Effector memory CD4-positive, alpha-beta T cell (primary cell): ENCODE measurements at regions not wholly inside any gene's neighbourhood (a gene's known extent, or its start where the extent isn't known, plus 50 kb on each side); places are given as distances from the start of the nearest gene placed in this dataset.

Experiments used
- DNase-seq, 3 donors: peaks; one replicate each; pipeline ENCODE4 v3.0.0-alpha.2; 2020
- H3K27ac ChIP-seq: 2 replicates; pipeline ENCODE4 v1.7.0; 2013; ENCODE audit warnings: mild to moderate bottlenecking, low read length, moderate library complexity; ENCODE audit not compliant: insufficient read depth, poor library complexity, severe bottlenecking
- H3K27me3 ChIP-seq: replicated peaks from 2 replicates; pipeline ENCODE4 v1.7.0; 2013; ENCODE audit warnings: mild to moderate bottlenecking, low read length; ENCODE audit not compliant: insufficient read depth, control insufficient read depth, poor library complexity, severe bottlenecking
- H3K36me3 ChIP-seq: 2 replicates; pipeline ENCODE4 v1.7.0; 2013; ENCODE audit warnings: mild to moderate bottlenecking, low read length, moderate library complexity; ENCODE audit not compliant: control insufficient read depth, insufficient read depth
- H3K4me1 ChIP-seq: 2 replicates; pipeline ENCODE4 v1.7.0; 2013; ENCODE audit warnings: low read length, mild to moderate bottlenecking; ENCODE audit not compliant: control insufficient read depth, insufficient read depth, poor library complexity, severe bottlenecking
- H3K4me3 ChIP-seq: 2 replicates; pipeline ENCODE4 v1.7.0; 2013; ENCODE audit warnings: low read length, low read depth, mild to moderate bottlenecking; ENCODE audit not compliant: insufficient read depth, poor library complexity, severe bottlenecking
- H3K9me3 ChIP-seq: 2 replicates; pipeline ENCODE4 v1.7.0; 2013; ENCODE audit warnings: mild to moderate bottlenecking, low read length, moderate library complexity; ENCODE audit not compliant: control insufficient read depth

GRCh38 chr1:83692524-83693381, 306.2 kb downstream of the TTLL7 start:
- H3K4me1 ChIP-seq = no peaks in the 10 kb centered on the region
- H3K27me3 ChIP-seq = no peaks in the 10 kb centered on the region
- no peaks in the 10 kb centered on the region for H3K36me3 ChIP-seq
- H3K4me3 ChIP-seq = peak overlapping the region; percentile 31
- H3K9me3 ChIP-seq = no peaks in the 10 kb centered on the region
- no peak overlapping the region for H3K27ac ChIP-seq
- DNase-seq = no peak

GRCh38 chr1:83691953-83692500, 306.9 kb downstream of the TTLL7 start:
- H3K4me3 ChIP-seq = no peak overlapping the region
- H3K9me3 ChIP-seq = no peaks in the 10 kb centered on the region
- H3K27me3 ChIP-seq = no peaks in the 10 kb centered on the region
- no peaks in the 10 kb centered on the region for H3K4me1 ChIP-seq
- no peak for DNase-seq
- no peaks in the 10 kb centered on the region for H3K36me3 ChIP-seq
- no peak overlapping the region for H3K27ac ChIP-seq

GRCh38 chr1:83689921-83690868, 308.7 kb downstream of the TTLL7 start:
- no peaks in the 10 kb centered on the region for H3K4me1 ChIP-seq
- no peak overlapping the region for H3K27ac ChIP-seq
- H3K27me3 ChIP-seq = no peaks in the 10 kb centered on the region
- H3K36me3 ChIP-seq = no peaks in the 10 kb centered on the region
- H3K9me3 ChIP-seq = no peaks in the 10 kb centered on the region
- no peak overlapping the region for H3K4me3 ChIP-seq
- no peak for DNase-seq

GRCh38 chr1:83682132-83682531, 316.8 kb downstream of the TTLL7 start:
- Histone ChIP-seq H3K9me3 (no peaks in the 10 kb centered on the region), H3K4me3 (no peak overlapping the region), H3K27me3 (no peaks in the 10 kb centered on the region), H3K4me1 (no peaks in the 10 kb centered on the region), H3K36me3 (no peaks in the 10 kb centered on the region), H3K27ac (no peak overlapping the region)
- no peak for DNase-seq

GRCh38 chr1:83676106-83676505, 322.8 kb downstream of the TTLL7 start:
- DNase-seq = no peak
- Histone ChIP-seq H3K9me3 (no peaks in the 10 kb centered on the region), H3K4me3 (no peak overlapping the region), H3K4me1 (no peaks in the 10 kb centered on the region), H3K36me3 (no peaks in the 10 kb centered on the region), H3K27ac (no peak overlapping the region), H3K27me3 (no peaks in the 10 kb centered on the region)

GRCh38 chr1:83673312-83673711, 325.6 kb downstream of the TTLL7 start:
- no peaks in the 10 kb centered on the region for H3K9me3 ChIP-seq
- no peak for DNase-seq
- H3K27me3 ChIP-seq = no peaks in the 10 kb centered on the region
- H3K27ac ChIP-seq = no peak overlapping the region
- H3K4me3 ChIP-seq = no peak overlapping the region
- no peaks in the 10 kb centered on the region for H3K36me3 ChIP-seq
- no peaks in the 10 kb centered on the region for H3K4me1 ChIP-seq

GRCh38 chr1:83671586-83671985, 327.3 kb downstream of the TTLL7 start:
- H3K27ac ChIP-seq = no peak overlapping the region
- no peak for DNase-seq

GRCh38 chr1:83670909-83671565, 327.9 kb downstream of the TTLL7 start:
- Histone ChIP-seq H3K27me3 (no peaks in the 10 kb centered on the region), H3K27ac (no peak overlapping the region), H3K4me3 (no peak overlapping the region), H3K36me3 (no peaks in the 10 kb centered on the region), H3K4me1 (no peaks in the 10 kb centered on the region), H3K9me3 (no peaks in the 10 kb centered on the region)
- DNase-seq = no peak

More at GRCh38 chr1:83671586-83671985, 327.3 kb downstream of the TTLL7 start:
- Histone ChIP-seq H3K4me1 (no peaks in the 10 kb centered on the region), H3K9me3 (no peaks in the 10 kb centered on the region), H3K4me3 (no peak overlapping the region), H3K27me3 (no peaks in the 10 kb centered on the region), H3K36me3 (no peaks in the 10 kb centered on the region)

GRCh38 chr1:83641796-83642443, 357.0 kb downstream of the TTLL7 start:
- H3K27me3 ChIP-seq = no peaks in the 10 kb centered on the region
- H3K27ac ChIP-seq = no peak overlapping the region
- no peaks in the 10 kb centered on the region for H3K4me1 ChIP-seq
- H3K9me3 ChIP-seq = no peaks in the 10 kb centered on the region
- DNase-seq = no peak
- H3K4me3 ChIP-seq = no peak overlapping the region
- H3K36me3 ChIP-seq = no peaks in the 10 kb centered on the region
